Endothelial cell (in vitro differentiated cells): ENCODE measurements at regions not wholly inside any gene's neighbourhood (a gene's known extent, or its start where the extent isn't known, plus 50 kb on each side); places are given as distances from the start of the nearest gene placed in this dataset.

Experiments used
- DNase-seq: peaks from one replicate; pipeline ENCODE4 v3.0.0; 2021; ENCODE audit warnings: low spot score
- H3K27ac Mint-ChIP-seq: one replicate; pipeline ENCODE4 v1.8.0; 2021; ENCODE audit warnings: mixed read lengths, inconsistent platforms; ENCODE audit not compliant: unreplicated experiment
- H3K27me3 Mint-ChIP-seq: one replicate; pipeline ENCODE4 v1.8.0; 2021; ENCODE audit warnings: mild to moderate bottlenecking, moderate library complexity, mixed read lengths, inconsistent platforms; ENCODE audit not compliant: unreplicated experiment
- H3K36me3 Mint-ChIP-seq: one replicate; pipeline ENCODE4 v1.8.0; 2021; ENCODE audit warnings: mild to moderate bottlenecking, low read depth, mixed read lengths, inconsistent platforms; ENCODE audit not compliant: unreplicated experiment
- H3K4me1 Mint-ChIP-seq: one replicate; pipeline ENCODE4 v1.8.0; 2021; ENCODE audit warnings: mild to moderate bottlenecking, mixed read lengths, inconsistent platforms; ENCODE audit not compliant: unreplicated experiment
- H3K4me3 Mint-ChIP-seq: one replicate; pipeline ENCODE4 v1.8.0; 2021; ENCODE audit warnings: mild to moderate bottlenecking, mixed read lengths, inconsistent platforms; ENCODE audit not compliant: unreplicated experiment
- H3K9me3 Mint-ChIP-seq: one replicate; pipeline ENCODE4 v1.8.0; 2021; ENCODE audit warnings: mixed read lengths, inconsistent platforms; ENCODE audit not compliant: unreplicated experiment
- TF ChIP-seq, protein P1 (sequence below): fragments of 200-600 bp; sonication (generic); IDR thresholded peaks from one replicate; pipeline ENCODE4 v1.5.0; 2021; ENCODE audit warnings: antibody characterized with exemption; ENCODE audit not compliant: unreplicated experiment

DNA sequence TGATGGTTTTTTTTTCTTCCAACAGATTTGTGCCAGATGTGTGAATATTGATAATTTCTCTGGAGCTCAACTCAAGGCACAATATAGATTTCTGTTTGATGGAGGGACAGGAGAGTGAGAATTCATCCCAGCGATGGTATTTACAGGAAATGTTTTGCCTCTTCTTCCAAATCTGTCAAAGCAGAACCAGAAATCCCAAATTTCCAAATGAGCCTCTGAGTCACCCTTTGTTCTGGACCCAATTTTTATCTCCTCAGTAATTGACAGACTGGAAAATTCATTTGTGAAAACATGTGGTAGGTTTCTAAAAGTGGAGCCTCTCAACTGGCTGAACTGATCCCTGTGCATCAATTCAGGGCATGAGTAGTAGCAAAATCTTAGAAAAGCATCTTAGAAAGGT, 223.2 kb upstream of the TSHZ2 start:
- H3K27ac Mint-ChIP-seq: no peak overlapping the region
- TF ChIP-seq, protein P1, sequence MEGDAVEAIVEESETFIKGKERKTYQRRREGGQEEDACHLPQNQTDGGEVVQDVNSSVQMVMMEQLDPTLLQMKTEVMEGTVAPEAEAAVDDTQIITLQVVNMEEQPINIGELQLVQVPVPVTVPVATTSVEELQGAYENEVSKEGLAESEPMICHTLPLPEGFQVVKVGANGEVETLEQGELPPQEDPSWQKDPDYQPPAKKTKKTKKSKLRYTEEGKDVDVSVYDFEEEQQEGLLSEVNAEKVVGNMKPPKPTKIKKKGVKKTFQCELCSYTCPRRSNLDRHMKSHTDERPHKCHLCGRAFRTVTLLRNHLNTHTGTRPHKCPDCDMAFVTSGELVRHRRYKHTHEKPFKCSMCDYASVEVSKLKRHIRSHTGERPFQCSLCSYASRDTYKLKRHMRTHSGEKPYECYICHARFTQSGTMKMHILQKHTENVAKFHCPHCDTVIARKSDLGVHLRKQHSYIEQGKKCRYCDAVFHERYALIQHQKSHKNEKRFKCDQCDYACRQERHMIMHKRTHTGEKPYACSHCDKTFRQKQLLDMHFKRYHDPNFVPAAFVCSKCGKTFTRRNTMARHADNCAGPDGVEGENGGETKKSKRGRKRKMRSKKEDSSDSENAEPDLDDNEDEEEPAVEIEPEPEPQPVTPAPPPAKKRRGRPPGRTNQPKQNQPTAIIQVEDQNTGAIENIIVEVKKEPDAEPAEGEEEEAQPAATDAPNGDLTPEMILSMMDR: no peak
- no peaks in the 10 kb centered on the region for H3K9me3 Mint-ChIP-seq
- no peak overlapping the region for H3K4me3 Mint-ChIP-seq
- no peak for DNase-seq
- no peaks in the 10 kb centered on the region for H3K36me3 Mint-ChIP-seq
- H3K27me3 Mint-ChIP-seq: no peaks in the 10 kb centered on the region
- H3K4me1 Mint-ChIP-seq: no peaks in the 10 kb centered on the region

DNA sequence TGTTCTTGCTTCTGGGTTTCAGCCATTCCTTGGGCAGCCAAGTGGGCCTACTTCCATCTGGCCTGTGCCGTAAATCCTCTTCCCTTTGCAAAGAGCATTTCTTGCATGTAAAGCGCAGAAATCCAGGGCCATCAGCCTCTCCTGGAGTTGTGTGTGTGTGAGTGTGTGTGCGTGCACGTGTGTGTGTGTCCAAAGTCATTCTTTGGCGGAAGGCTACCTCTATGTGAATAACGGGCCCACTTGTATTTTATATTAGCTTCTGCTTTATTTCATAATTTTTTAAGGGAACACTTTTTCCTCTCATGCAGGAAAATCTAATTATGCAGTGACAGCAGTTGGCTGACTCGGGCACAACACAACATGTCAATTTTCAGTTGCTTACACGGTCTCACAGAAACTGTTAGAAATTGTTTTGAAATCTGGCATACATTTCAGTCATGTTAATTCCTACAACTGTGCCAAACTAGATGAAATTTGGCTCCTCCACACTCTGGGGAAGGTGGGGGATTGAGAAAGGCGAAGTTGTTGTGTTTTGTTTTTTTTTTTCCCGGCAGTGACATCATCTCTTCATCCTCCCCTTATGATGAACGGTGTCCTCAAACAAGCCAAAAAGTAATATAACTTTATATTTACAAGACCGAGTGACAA, 223.7 kb upstream of the TSHZ2 start:
- H3K4me3 Mint-ChIP-seq: no peak overlapping the region
- TF ChIP-seq, protein P1: no peak
- no peaks in the 10 kb centered on the region for H3K4me1 Mint-ChIP-seq
- H3K27ac Mint-ChIP-seq: no peak overlapping the region
- no peaks in the 10 kb centered on the region for H3K9me3 Mint-ChIP-seq
- peaks cover 2% of the 10 kb centered on the region for H3K27me3 Mint-ChIP-seq
- no peaks in the 10 kb centered on the region for H3K36me3 Mint-ChIP-seq
- DNase-seq: no peak

DNA sequence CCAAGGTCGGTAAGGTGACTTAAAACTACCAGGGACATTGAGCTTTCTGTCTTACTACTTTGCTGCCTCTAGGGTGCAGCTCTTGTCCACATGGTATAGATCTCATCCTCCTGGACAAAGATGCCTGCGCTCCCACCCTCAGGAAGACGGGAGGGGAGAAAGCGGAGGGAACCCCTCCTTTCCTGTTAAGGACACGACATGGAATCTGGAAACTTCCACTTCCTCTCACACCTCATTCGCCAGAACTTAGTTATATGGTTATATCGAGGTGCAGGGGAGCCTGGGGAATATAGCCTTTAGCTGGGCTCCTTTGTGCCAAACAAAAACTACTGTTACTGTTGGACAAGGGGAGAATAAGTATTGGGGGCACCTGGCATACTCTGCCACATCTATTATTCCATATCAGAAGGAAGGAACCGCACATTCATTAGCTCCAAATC, 224.3 kb upstream of the TSHZ2 start:
- Mint-ChIP-seq H3K36me3 (no peaks in the 10 kb centered on the region), H3K27me3 (peaks cover 3% of the 10 kb centered on the region), H3K4me3 (no peak overlapping the region), H3K27ac (no peak overlapping the region), H3K9me3 (no peaks in the 10 kb centered on the region), H3K4me1 (no peaks in the 10 kb centered on the region)
- TF ChIP-seq, protein P1: no peak
- DNase-seq: peak; percentile 23

DNA sequence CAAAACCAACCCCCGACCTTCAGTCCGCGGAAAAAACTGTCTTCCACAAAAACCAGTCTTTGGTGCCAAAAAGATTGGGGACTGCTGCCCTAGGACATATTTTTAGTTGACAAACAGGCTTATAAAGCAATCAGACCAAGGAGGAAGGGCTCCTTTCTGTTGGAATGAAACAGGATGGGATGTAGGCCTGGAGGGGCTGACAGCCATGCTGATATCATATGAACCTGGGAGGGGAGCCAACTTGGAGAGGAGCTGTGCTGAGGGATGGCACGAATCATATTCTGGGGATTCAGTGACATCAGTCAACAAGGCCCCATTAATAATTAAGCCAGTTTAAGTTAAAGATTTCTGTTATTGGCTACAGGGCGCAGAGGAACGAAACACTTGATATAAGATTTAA, 225.4 kb upstream of the TSHZ2 start:
- Mint-ChIP-seq H3K9me3 (no peaks in the 10 kb centered on the region), H3K27ac (no peak overlapping the region), H3K27me3 (peaks cover 3% of the 10 kb centered on the region), H3K4me1 (no peaks in the 10 kb centered on the region), H3K4me3 (no peak overlapping the region), H3K36me3 (no peaks in the 10 kb centered on the region)
- TF ChIP-seq, protein P1: no peak
- DNase-seq: no peak

DNA sequence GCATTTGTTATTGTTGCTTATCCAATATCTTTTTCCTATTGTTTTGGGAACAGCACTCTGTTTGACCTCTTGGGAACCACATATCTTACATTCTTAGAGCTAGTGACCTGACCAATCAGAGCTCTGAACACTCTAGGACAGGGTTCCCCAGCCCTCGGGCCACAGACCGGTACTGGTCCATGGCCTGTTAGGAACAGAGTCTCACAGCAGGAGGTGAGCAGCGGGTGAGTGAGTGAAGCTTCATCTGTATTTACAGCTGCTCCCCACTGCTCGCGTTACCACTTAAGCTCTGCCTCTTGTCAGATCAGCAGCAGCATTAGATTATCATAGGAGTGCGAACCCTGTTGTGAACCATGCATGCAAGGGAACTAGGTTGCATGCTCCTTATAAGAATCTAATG, 226.0 kb upstream of the TSHZ2 start:
- Mint-ChIP-seq H3K9me3 (no peaks in the 10 kb centered on the region), H3K27me3 (peaks cover 3% of the 10 kb centered on the region), H3K4me1 (no peaks in the 10 kb centered on the region), H3K27ac (no peak overlapping the region), H3K4me3 (no peak overlapping the region), H3K36me3 (no peaks in the 10 kb centered on the region)
- no peak for DNase-seq
- TF ChIP-seq, protein P1: no peak
